CD4-positive, alpha-beta T cell treated with Interleukin-6 for 4 hours (primary cell): ENCODE measurements at regions not wholly inside any gene's neighbourhood (a gene's known extent, or its start where the extent isn't known, plus 50 kb on each side); places are given as distances from the start of the nearest gene placed in this dataset.
"Not testable (repeated sequence)": the region's sequence is repeated elsewhere in the genome, so short reads cannot be mapped to it uniquely, and the experiment has no call there.

ENCODE experiments used
- DNase-seq: peaks from one replicate; pipeline ENCODE4 v3.0.0-alpha.2; 2020; ENCODE audit warnings: mixed read lengths

GRCh38 chr3:159238646-159239045, 436.8 kb downstream of the MFSD1 start:
- DNase-seq: no peak

- DNase-seq: no peak
These were observed 437.2 kb downstream of the MFSD1 start for GRCh38 chr3:159239059-159239458.

- DNase-seq: no peak
These were observed 443.1 kb downstream of the MFSD1 start for GRCh38 chr3:159244933-159245332.

- DNase-seq: no peak
These were observed 444.0 kb downstream of the MFSD1 start for GRCh38 chr3:159245871-159246270.

- no peak for DNase-seq
These were observed 444.5 kb downstream of the MFSD1 start for GRCh38 chr3:159246385-159246784.

- DNase-seq: no peak
These were observed 447.8 kb downstream of the MFSD1 start for GRCh38 chr3:159249472-159250174.

GRCh38 chr3:159250961-159251360, 449.1 kb downstream of the MFSD1 start:
- DNase-seq: no peak

- no peak for DNase-seq
These were observed 450.4 kb downstream of the MFSD1 start for GRCh38 chr3:159252274-159252673.

GRCh38 chr3:159252772-159253384, 451.0 kb downstream of the MFSD1 start:
- no peak for DNase-seq

GRCh38 chr3:159253860-159254259, 452.0 kb downstream of the MFSD1 start:
- no peak for DNase-seq

- DNase-seq: no peak
These were observed 456.1 kb downstream of the MFSD1 start for GRCh38 chr3:159257954-159258353.

- DNase-seq: no peak
These were observed 457.1 kb downstream of the MFSD1 start for GRCh38 chr3:159258934-159259333.

GRCh38 chr3:159260049-159260662, 458.3 kb downstream of the MFSD1 start:
- peak; percentile 28 for DNase-seq

- DNase-seq: not testable (repeated sequence)
These were observed 459.5 kb downstream of the MFSD1 start for GRCh38 chr3:159261333-159261732.

- no peak for DNase-seq
These were observed 462.1 kb downstream of the MFSD1 start for GRCh38 chr3:159263750-159264553.

- DNase-seq: no peak
These were observed 463.9 kb downstream of the MFSD1 start for GRCh38 chr3:159265705-159266104.

- DNase-seq: no peak
These were observed 464.9 kb downstream of the MFSD1 start for GRCh38 chr3:159266779-159267178.

- DNase-seq: no peak
These were observed 470.1 kb downstream of the MFSD1 start for GRCh38 chr3:159271799-159272512.

GRCh38 chr3:159273070-159273469, 471.2 kb downstream of the MFSD1 start:
- DNase-seq: no peak

- DNase-seq: no peak
These were observed 471.8 kb downstream of the MFSD1 start for GRCh38 chr3:159273608-159274007.

- no peak for DNase-seq
These were observed 473.9 kb downstream of the MFSD1 start for GRCh38 chr3:159275741-159276140.

GRCh38 chr3:159277814-159278213, 476.0 kb downstream of the MFSD1 start:
- DNase-seq: no peak
